ENCODE measurements at regions not wholly inside any gene's neighbourhood (a gene's known extent, or its start where the extent isn't known, plus 50 kb on each side); places are given as distances from the start of the nearest gene placed in this dataset.

DNA sequence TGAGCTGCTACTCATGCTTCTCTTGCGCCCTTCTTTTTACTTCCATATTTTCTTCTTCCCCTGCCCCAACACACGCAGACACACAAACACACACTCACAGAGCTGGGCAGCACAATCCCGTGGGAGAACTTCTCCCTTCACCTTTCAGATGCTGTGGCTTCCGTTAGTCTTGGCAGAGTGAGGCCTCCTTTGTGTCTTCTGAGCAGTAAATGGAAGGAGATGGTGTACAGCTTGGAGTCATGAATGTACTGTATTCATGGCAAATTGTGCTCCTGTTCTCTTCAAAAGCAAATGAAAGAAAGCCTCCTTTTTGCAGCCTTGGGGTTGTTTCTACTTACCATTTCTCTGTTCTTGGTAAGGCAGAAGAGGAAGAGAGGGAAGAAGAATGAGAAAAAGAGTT, 456.6 kb upstream of the TLE4 start:
- no peak for FAIRE-seq

DNA sequence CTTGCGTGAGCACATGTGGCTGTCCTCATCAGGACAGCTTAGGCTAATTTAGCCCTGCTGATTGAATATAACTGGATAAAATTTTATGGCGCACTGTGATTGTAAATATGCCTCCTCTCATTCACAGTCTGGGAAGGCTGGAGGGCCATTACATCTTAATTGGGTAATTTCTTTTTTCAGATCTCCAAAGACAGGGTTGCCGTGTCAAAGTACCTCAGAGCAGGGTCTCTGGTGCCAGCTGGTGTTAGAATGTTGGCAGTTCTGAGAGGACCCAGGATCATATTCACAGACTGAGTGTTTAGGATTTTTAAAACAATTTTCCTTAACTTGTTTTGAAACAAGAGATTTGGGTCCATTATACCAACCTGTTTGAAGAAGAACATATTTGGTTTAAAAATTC, 455.7 kb upstream of the TLE4 start:
- no peak for FAIRE-seq

DNA sequence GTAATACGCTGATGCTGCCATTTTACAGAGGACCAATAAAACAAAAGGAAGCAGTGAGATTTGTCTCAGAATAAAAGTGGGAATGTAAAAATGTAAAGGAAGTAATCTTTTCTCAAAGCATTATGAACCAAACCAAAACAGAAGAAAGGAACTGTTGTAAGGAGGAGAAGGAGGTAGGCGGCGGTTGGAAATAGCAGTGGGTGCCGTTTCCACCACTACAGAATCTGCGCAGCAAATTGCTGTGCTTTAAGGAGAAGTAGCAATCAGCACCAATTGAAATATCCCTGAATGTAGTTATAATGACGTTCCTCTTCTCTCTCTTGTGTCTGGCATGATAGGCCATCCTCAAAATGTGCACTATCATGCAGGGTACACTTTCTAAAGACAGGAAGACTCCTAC, 455.1 kb upstream of the TLE4 start:
- no peak for FAIRE-seq

DNA sequence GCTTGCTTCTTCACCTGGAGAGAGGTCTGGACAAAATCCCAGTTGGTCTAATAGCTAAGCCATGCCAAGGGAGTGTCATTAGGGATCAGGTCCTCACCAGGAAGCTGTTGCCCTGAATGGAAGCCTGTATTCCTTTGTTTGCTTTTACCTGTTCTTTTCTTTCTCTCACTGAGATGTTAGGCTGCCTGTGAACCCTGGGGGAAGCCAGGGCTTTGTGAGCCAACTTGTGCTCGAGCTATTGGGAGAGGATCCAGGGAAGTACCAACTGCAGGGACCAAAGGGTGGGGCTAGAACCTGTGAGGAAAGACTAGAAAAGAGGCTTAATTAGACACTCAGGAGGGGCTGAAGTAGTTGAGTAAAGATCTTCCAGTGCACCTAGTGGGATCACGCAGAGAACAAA, 451.2 kb upstream of the TLE4 start:
- no peak for FAIRE-seq

DNA sequence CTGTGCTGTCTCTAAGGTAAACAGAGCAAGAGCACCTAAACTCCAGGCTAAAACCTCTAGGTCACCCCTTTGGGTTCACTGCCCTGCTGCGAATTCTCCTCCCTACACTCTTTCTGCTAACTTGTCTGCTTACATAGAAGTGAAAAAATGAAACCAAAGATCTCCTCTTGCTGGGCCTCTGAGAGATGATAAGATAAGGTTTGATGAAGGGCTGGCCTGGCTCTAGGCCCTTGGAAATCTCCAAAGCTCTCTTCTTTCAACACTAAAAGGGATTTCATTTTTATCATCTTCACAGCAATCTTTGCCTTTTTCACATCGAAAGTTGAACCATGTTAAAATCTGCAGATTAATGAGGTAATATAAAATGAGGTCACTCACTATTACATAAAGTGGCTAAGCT, 450.8 kb upstream of the TLE4 start:
- FAIRE-seq, result no peak

DNA sequence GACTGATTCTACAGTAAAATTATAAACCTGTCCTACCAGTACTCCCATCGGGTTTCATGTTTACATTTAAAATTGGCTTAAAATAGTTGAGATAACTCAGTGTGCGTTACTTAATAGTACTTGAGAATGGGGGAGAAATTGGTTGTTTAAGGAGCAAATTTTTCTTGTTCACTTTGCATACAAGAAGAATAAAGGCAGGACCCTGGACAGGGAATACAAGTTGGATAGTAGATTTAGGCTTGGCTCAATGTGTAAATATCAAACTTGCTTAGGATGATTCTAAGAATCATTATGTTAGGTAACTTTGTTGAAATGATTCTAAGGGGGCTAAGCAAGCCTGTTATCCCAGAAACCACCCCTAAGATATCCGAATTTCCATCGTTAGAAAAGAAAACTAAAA, 448.4 kb upstream of the TLE4 start:
- no peak for FAIRE-seq

DNA sequence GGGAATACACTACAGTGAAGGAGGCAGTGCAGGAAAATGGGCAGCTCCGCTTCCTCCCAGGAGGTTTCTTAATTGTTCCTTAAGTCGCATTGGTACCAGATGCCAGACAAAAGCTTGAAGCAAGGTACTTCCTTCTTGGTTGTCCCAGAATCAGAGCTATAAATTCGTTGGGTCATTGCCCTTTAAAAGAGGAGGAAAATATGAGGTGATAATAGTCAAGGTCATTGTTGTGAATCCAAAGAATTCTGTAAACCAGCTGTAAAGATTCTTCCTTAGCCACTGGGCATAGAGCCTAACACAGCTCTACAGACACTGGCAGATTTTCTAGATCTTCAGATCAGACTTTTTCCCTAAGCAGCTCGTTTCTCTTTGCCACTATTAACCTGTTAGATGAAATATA, 444.1 kb upstream of the TLE4 start:
- FAIRE-seq, result no peak

DNA sequence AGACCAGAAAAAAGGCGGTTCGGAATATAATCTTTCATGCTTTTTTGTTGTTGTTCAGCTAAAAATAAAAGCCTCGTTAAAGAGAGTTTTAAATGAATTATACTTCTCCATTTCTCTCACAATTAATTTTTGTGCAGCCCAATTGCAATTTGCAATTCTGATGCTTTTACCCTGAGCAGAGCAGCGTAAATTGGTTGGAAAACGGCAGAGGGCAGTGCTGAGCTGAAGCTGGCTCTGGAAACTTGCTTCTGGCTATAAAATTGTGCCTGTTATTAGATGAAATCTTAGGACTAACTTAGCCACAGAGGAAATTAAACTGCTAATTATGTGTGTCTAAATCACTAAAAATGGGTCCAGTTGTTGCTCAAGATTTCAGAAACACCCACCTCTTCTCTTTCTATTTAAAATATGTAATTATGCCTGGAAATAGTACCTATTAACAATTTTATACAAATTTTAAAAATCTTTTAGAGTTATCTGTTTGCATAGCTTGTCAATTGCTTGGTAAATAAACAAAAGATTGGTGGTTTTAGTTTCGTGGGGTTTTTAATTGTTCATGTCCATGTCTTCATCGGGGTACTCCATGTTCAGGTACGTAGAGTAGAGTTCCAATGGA, 441.8 kb upstream of the TLE4 start:
- no peak for FAIRE-seq

DNA sequence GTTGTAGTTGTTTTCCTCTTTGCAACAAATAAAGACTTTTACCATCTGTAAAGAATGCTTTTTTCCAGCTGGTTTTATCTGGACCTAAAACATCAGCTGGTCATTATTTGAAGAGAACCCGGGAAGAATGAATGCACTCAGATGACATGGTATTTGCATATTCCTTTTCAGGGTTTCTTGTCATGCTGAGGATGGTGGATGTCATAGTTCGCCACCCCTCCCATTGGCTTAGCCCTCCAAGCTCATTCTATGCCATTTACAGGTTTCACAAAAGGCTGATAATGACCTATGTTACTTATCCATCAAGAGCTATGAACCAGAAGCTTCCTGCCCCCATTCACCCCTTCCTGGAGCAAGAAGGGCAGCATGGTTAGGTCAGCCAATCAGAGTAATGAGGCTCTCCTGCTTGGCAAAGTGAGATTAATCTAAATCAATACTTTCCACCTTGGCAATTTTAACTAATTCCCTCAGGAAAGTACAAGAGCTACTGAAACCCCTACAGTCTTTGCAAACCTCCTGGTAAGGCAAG, 440.5 kb upstream of the TLE4 start:
- no peak for FAIRE-seq

DNA sequence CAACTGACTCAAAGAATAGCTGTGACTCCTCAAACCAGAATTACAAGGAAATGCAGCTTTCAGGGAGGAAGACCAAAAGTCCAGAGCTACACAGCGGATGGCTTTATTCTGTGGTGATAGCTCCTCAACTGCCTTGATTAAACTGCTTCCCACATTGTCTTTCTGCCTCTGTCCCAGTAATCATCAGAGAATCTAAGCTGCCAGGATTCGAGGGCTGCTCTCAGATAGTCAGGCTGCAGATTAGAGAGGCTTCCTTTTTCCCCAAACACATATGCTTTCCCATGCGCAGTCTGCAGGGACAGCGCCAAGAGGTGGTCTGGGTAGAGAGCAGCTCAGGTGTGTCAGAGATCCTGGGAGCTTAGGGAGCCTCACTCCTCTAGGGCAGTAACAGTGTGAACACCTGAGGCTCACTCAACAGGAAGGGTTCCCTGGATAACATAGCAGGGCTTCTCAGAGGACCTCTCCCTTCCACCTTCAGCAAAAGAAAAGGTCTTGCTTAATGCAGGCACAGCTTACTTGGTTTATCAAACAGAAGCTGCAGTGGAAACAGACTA, 439.9 kb upstream of the TLE4 start:
- no peak for FAIRE-seq

DNA sequence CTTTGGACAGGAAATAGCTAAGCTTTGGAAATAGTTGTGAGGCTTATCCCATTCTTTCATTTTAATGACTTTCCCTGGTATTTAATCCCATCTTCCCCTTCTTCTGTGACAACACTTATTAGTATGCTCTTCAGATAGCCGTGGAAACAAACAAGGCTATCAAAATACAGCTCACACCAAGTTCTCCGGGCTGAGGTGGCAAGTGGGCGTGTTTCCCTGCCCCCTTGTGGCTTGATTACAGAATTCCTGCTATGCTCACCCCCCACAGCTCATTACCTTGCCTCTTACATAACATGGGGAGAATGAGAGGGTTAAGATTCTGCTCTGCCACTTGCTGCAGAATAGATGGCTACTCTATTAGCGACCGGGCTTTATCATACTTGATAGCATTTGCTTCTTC, 437.1 kb upstream of the TLE4 start:
- FAIRE-seq, result no peak

DNA sequence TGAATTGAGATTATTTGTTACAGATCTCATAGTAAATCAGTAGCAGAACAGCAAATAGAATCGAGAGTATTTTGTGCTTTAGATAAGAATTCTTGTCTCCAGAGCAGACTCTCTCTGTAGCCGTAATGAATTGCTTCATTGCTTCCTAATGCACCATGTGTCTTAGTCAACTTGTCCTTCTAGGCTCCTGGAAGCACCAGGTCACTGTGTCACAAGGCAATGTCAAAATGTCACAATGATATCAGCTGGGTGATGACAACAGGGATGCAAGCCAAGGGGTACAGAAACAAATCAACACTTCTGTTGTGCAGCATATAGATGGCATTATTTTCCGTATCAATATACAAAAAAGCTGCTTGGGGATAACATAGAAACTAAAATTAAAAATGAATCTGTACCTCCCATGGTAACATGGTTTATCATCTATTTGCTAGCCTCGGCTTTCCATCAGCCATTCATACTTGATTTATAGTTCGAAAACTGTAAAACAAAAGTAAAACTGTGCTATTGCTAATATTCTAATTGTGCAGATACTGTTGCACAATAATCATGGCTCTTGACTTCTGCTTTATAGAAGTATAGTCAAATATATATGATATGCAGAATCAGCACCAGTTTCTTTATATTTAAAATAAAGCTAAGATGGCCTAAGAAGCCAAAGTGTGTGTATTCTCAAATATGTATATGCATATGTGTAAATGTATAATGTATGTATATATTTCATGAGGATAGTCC, 435.9 kb upstream of the TLE4 start:
- FAIRE-seq, result no peak

DNA sequence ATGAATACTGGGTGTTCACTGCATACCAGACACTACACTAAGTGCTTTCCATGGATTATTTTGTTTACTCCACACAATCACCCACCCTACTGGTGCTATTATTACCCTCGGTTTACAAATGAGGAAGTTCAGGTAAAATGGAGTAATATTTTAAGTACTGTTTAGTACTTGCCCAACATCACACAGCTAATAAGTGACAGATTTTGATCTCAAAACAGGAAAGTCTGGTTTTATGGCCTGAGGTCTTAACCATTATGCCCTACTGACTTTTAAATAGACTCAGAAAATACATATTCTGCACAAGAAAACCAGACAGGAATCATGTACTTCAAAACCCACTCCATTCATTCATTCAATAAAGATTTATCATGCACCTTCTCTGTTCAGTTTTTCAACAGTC, 431.0 kb upstream of the TLE4 start:
- no peak for FAIRE-seq

DNA sequence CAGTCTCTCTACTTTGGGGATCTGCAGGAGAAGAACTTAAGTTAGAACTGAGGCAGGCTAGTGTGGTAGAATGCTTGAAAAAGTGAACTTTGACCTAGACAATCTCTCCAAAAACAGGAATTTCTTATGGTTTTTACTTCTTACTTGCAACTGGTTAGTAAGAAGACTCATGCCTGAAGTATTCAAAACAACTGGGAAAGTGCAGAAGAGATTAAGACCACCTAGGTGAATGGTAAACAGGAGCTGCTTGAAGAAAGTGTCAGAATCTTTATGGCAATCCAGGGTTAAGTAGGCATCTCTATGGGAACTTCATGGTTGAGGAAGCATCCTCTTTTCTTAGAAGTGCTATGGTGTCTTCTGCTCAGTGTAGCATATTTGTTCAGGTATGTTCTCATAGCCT, 428.6 kb upstream of the TLE4 start:
- FAIRE-seq, result no peak

DNA sequence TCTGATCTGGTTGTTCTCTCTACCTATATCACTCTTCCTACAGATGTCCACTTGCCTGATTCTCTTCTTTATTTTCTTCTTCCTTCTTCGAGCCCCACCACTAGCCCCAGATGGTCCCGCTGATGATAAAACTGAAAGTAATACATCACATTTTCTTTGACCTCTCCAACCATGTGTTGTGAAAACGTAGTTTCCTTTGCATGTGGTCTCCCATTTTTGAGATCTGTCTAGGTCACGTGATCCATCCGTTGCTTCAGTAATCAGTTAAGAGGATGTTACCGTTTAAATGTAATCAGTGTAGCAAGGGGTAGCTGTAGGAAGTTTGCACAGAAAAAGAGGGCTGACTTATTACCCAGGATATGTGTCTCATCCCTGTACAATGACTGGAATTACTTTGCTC, 426.3 kb upstream of the TLE4 start:
- no peak for FAIRE-seq

DNA sequence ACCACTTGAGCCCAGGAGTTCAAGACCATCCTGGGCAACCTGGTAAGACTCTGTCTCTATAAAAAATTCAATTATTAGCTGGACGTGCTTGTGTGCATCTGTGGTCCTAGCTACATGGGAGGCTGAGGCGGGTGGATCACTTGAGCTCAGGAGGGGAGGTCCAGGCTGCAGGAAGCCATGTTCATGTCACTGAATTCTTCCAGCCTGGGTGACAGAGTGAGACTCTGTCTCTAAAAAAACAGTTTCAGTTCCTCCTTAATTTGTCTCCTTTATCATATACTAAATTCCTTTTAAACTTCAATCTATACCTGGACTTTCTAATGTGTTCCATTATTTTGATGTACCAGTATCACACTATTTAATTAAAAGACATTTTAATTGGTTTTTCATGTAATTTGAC, 422.2 kb upstream of the TLE4 start:
- no peak for FAIRE-seq

DNA sequence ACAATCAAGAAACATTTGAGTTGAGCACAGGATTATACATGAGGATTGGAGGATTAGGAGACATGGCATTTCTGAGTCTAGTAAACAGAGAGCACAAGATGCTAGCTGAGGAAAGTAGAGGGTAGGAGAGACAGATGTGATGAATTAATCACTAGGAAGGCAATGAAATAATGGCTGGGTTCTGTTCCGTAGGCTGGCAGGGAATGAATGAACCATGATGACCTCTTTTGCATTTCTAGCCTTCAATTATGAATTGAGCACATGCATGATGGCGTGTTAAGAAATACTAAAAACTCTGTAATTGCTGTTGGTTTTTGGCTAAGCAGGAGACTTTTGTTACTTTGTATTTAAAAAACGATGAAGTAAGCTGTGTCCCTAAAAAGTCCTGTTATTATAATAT, 420.0 kb upstream of the TLE4 start:
- FAIRE-seq, result no peak

DNA sequence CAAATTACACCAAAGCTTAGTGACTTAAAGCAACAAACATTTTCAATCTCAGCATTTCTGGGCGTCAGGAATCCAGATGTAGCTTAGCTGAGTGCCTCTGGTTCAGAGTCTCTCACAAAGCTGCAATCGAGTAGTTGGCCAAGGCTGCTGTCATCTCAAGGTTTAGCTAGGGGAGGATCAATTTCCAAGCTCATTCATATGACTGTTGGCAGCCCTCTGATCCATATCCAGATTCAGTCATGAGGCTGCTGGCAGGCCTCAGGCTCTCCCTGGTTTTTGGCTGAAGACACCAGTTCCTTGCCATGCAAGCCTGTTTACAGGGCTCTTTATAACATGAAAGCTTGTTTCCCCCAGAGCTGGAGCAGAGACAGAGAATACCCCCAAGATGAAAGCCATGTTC, 419.5 kb upstream of the TLE4 start:
- no peak for FAIRE-seq

DNA sequence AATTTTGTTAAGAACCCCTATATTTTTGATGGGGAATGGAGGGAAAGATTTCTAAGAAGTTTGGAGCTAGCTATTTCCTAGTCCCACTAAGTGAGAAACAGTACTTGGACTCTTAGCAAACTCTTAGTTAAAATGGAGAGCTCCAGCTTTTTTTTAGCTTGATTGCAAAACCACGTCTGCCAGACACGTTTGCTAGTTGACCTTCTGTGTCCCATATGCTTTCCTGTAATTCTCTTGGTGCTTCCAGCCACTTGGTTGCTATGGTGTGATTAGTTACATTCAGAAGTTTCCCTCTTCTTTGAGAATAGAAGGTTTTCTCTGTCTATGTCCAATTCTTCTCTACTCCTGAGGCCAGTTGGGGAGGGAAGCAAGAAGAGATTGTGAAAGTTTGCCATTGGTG, 417.0 kb upstream of the TLE4 start:
- FAIRE-seq, result no peak

DNA sequence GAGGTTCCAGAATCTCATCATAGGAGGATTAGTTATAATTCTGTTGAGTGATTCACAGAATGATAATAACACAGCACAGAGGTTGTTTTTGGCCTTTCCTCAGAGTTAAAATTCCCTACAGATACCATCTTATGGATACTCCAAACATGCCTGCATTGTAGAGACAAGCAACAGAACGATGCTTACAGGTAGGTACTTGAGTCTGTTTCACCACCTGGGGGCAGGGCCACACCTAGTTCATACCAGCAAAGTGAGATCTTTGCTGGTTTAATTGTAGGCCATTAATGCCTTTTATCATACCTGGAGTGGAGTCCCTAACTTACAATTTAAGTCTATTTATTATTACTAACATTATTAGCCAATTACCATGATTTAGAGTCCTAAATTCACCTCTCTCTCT, 416.5 kb upstream of the TLE4 start:
- FAIRE-seq, result no peak

DNA sequence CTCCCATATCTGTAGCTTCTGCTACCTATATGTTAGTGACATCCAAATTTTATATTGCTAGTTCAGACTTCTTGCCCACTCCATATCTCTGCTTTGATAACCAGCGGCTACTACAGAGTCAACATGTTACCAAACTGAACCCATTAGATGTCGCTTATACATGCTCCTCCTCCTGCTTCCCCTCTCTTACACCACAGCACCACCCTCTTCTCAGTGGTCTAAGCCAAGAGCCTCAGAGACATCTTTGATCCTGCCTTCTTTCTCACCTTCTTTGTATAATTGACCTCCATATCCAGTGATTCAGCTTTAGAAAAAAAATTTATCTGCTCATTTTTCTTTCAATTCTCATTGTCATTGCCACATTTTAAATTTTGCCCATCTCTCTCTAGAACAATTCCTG, 408.2 kb upstream of the TLE4 start:
- FAIRE-seq, result no peak

DNA sequence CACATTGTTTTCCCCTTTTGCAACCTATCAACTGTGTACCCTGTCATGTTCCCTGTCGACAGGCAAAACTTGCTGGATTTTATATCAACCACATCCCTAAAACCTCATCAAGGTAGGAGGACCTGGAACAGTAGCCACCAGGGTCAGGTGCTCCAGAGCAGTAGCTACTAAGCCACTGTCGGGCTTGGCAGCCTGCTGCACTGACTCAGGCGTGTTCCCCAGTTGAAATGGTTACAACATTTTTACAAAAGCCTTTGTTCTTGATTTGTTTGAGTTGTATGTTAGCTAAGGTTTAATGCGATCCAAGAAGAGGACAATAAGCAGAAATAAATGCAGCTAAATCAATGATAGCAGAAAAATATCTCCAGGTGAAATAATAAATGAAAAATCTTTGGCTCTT, 407.4 kb upstream of the TLE4 start:
- FAIRE-seq, result no peak

DNA sequence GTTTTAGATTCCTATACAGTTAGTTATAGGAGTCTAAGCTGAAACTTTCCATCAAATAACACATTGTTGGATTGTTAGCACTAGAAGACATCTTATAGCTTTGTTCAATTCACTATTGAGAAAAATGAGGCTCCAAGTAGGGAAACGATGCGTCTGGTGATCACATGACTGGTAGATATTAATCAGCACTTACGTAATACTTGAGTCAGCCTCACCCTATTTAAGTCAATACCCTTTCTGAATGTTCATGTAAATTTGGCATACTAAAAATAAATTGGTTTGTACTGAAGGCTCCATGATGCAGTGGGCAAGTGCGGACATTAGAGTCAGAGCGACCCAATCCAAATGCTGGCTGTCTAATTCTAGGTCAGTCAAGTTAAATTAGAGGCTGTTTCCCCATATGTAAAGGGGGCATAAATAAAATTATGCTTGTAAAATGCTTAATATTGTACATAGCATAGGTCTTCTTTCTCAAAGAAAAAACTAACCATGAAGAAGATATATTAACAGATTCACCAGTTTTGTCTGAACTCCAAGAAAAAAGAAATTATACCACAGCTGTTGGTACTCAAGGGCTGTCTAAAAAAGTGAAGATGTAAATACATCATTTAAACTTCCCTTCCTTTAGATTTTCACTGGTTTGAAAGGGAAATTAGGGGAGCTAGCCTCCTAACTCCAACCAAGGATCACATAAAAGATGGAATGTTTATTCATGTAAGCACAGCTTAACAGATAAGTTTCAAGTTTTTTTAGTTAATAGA, 406.6 kb upstream of the TLE4 start:
- no peak for FAIRE-seq

DNA sequence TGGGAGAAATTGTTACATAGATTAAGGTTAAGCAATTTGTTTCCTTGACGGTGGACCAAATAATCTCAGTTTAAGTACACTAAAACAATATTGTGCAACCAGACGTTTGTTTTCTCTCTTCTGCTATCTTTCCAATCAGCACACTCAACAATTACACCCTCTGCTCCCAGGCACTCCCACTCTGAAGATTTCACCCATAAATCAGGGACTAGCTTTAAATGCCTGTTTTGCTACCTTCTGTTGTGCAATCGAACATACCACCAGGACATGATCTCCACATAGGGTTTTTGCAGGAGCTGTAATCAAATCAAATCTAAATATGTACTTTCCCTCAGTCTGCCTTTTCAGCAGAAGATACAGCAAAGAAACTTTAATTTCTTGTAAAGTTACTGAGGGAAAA, 405.8 kb upstream of the TLE4 start:
- FAIRE-seq, result no peak
